Uterus (tissue), 2 donors: ENCODE measurements at regions not wholly inside any gene's neighbourhood (a gene's known extent, or its start where the extent isn't known, plus 50 kb on each side); places are given as distances from the start of the nearest gene placed in this dataset.

Source experiments
- POLR2A ChIP-seq, 2 donors: fragments of 450-650 bp; IDR thresholded peaks; one replicate each; pipeline ENCODE4 v1.6.1; 2016; ENCODE audit warnings: antibody characterized with exemption in 2 of 2, mild to moderate bottlenecking in 1 of 2, moderate library complexity in 1 of 2
- TF ChIP-seq, protein P1 (sequence below), 4 experiments: fragments of 200-600 bp in 2 of 4; fragments of 450-650 bp in 2 of 4; sonication (generic) in 2 of 4; IDR thresholded peaks; one replicate each; pipeline ENCODE4 v1.5.1; 2016 to 2019; ENCODE audit warnings: antibody characterized with exemption in 4 of 4, mild to moderate bottlenecking in 2 of 4, moderate library complexity in 1 of 4

DNA sequence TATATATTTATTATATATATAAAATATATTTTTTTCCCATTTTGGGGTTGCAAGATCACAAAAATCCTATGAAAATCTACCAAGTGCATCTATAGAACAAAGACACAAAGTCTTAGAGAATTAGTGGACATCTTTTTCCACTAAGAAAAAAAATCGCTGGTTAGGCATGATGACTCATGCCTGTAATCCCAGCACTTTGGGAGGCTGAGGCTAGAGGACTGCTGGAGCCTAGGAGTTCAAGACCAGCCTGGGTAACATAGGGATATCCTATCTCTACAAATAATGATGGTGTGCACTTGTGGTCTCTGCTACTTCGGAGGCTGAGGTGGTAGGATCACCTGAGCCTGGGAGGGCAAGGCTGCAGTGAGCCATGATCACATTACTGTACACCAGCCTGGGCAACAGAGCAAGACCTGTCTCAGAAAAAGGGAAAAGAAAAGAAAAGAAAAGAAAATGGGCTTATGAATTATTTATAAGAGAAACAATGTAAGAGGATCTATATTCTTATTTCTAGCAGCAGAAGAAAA lies 185.1 kb upstream of the PSMD7 start:
- TF ChIP-seq, protein P1, sequence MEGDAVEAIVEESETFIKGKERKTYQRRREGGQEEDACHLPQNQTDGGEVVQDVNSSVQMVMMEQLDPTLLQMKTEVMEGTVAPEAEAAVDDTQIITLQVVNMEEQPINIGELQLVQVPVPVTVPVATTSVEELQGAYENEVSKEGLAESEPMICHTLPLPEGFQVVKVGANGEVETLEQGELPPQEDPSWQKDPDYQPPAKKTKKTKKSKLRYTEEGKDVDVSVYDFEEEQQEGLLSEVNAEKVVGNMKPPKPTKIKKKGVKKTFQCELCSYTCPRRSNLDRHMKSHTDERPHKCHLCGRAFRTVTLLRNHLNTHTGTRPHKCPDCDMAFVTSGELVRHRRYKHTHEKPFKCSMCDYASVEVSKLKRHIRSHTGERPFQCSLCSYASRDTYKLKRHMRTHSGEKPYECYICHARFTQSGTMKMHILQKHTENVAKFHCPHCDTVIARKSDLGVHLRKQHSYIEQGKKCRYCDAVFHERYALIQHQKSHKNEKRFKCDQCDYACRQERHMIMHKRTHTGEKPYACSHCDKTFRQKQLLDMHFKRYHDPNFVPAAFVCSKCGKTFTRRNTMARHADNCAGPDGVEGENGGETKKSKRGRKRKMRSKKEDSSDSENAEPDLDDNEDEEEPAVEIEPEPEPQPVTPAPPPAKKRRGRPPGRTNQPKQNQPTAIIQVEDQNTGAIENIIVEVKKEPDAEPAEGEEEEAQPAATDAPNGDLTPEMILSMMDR (IDR thresholded peaks at IDR 0.05), result no peak
- TF ChIP-seq POLR2A (IDR thresholded peaks at IDR 0.05), result no peak
